Nephron progenitor cell (in vitro differentiated cells): ENCODE measurements at regions not wholly inside any gene's neighbourhood (a gene's known extent, or its start where the extent isn't known, plus 50 kb on each side); places are given as distances from the start of the nearest gene placed in this dataset.

Experiments
- DNase-seq: peaks from one replicate; pipeline ENCODE4 v3.0.0; 2021
- H3K27ac Mint-ChIP-seq: 2 replicates; pipeline ENCODE4 v1.8.0; 2021; ENCODE audit warnings: mild to moderate bottlenecking, moderate library complexity, mixed read lengths
- H3K27me3 Mint-ChIP-seq: 2 replicates; pipeline ENCODE4 v1.8.0; 2021; ENCODE audit warnings: mild to moderate bottlenecking, low read depth, mixed read lengths; ENCODE audit not compliant: poor library complexity
- H3K36me3 Mint-ChIP-seq: 2 replicates; pipeline ENCODE4 v1.8.0; 2021; ENCODE audit warnings: low read depth, mixed read lengths
- H3K4me1 Mint-ChIP-seq: 2 replicates; pipeline ENCODE4 v1.8.0; 2021; ENCODE audit warnings: mixed read lengths
- H3K4me3 Mint-ChIP-seq: 2 replicates; pipeline ENCODE4 v1.8.0; 2021; ENCODE audit warnings: mild to moderate bottlenecking, moderate library complexity, mixed read lengths
- H3K9me3 Mint-ChIP-seq: 2 replicates; pipeline ENCODE4 v1.8.0; 2021; ENCODE audit warnings: mild to moderate bottlenecking, moderate library complexity, mixed read lengths
- CTCF ChIP-seq: fragments of 200-600 bp; sonication (generic); IDR thresholded peaks from 2 replicates; pipeline ENCODE4 v1.5.0; 2021; ENCODE audit warnings: antibody characterized with exemption

DNA sequence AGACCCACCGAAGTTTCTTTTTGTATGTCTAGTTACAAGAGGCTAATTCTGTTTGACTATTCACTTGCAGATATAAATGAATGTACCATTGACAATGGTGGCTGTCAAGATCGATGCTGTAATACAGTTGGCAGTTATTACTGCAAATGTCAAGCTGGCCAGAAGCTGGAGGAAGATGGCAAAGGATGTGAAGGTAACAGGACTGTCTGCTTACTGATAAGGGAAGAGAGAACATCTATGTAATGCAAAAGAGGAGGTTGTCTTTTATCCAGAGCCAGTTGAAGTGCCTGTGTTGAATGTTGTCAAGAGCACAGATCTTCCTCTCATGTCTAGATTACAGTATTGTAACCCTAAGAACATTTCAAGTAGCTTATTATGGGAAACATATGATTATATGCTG, 549.5 kb upstream of the GOLIM4 start:
- H3K27ac Mint-ChIP-seq, result no peak overlapping the region
- DNase-seq, result no peak
- no peak overlapping the region for H3K4me3 Mint-ChIP-seq
- no peaks in the 10 kb centered on the region for H3K27me3 Mint-ChIP-seq
- no peak for TF ChIP-seq CTCF
- no peaks in the 10 kb centered on the region for H3K9me3 Mint-ChIP-seq
- no peaks in the 10 kb centered on the region for H3K4me1 Mint-ChIP-seq
- no peaks in the 10 kb centered on the region for H3K36me3 Mint-ChIP-seq

DNA sequence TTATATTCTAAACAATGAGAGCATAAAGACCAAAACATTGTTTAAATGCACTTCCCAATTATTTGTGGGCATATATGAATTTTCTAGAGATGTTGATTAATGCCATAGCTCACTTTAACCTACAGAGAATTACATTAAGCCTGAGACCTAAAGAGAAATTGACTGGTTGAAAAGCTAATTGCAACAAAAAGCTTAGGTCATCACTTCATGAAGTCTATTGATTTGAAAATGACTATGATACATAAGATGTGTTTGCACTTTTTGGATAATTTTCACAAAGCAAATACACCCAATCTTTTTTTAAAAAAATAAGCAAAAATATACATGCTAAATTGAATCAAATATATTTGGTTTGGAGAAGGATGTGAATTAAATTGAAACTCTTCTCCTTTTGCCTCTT, 532.8 kb upstream of the GOLIM4 start:
- H3K9me3 Mint-ChIP-seq, result no peaks in the 10 kb centered on the region
- H3K4me3 Mint-ChIP-seq, result no peak overlapping the region
- TF ChIP-seq CTCF, result no peak
- no peak overlapping the region for H3K27ac Mint-ChIP-seq
- H3K4me1 Mint-ChIP-seq, result no peaks in the 10 kb centered on the region
- H3K36me3 Mint-ChIP-seq, result no peaks in the 10 kb centered on the region
- H3K27me3 Mint-ChIP-seq, result peaks cover 3% of the 10 kb centered on the region
- DNase-seq, result no peak

GRCh38 chr3:168625477-168625876, 529.8 kb upstream of the GOLIM4 start:
- Mint-ChIP-seq H3K27me3 (peaks cover 3% of the 10 kb centered on the region), H3K27ac (no peak overlapping the region), H3K4me3 (no peak overlapping the region), H3K4me1 (peaks cover 5% of the 10 kb centered on the region), H3K9me3 (no peaks in the 10 kb centered on the region), H3K36me3 (no peaks in the 10 kb centered on the region)
- TF ChIP-seq CTCF, result no peak
- no peak for DNase-seq

DNA sequence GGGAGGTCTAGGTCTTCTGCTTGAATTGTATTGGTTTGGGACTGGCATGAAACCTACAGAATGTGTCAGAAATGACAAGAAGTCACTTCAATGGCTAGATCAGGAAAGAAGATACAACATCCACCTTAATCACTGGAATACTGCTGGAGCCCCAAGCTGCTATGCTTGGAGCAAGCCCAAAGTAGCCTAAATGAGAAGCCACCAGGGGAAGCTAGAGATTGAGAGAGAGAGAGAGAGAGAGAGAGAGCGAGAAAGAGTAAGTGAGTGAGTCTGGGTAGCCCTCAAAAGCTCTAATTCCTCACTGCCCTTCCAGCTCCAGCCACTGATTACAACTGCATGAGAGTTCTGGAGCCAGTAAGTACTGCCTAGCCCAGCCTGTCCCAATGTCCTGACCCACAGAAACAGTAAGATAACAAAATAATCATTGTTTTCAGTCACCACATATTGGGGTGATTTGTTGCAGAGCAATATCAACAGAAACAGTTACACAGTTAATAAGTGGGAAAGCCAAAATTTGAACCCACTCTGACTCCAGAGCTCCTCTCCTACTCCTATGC, 529.2 kb upstream of the GOLIM4 start:
- Mint-ChIP-seq H3K27ac (peak overlapping the region; percentile 13), H3K4me1 (peaks cover 5% of the 10 kb centered on the region)

DNA sequence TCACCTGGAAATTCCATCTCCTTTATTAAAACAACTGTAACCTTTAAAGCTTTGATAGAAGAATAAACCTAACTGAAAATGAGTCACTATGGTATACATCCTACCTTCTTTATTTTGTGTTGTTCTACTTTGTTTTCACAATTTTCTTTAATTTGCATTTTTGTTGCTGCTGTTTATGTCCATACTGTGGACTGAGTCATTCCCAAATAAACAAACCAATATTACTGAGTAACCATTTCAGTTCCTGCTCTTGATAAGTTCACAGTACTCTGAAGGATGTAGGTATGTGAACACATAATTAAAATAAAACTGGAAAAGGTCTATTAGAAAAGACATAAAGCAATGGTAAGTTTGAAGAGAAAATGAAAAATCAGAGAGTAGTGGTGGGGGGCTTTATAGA, 528.5 kb upstream of the GOLIM4 start:
- no peaks in the 10 kb centered on the region for H3K36me3 Mint-ChIP-seq
- H3K4me3 Mint-ChIP-seq, result no peak overlapping the region
- H3K4me1 Mint-ChIP-seq, result peaks cover 6% of the 10 kb centered on the region
- no peaks in the 10 kb centered on the region for H3K9me3 Mint-ChIP-seq
- DNase-seq, result no peak
- no peak for TF ChIP-seq CTCF
- H3K27ac Mint-ChIP-seq, result no peak overlapping the region
- no peaks in the 10 kb centered on the region for H3K27me3 Mint-ChIP-seq

More for the DNA sequence above, 529.2 kb upstream of the GOLIM4 start:
- no peak for TF ChIP-seq CTCF
- Mint-ChIP-seq H3K9me3 (no peaks in the 10 kb centered on the region), H3K27me3 (no peaks in the 10 kb centered on the region), H3K4me3 (no peak overlapping the region), H3K36me3 (no peaks in the 10 kb centered on the region)
- DNase-seq, result no peak

DNA sequence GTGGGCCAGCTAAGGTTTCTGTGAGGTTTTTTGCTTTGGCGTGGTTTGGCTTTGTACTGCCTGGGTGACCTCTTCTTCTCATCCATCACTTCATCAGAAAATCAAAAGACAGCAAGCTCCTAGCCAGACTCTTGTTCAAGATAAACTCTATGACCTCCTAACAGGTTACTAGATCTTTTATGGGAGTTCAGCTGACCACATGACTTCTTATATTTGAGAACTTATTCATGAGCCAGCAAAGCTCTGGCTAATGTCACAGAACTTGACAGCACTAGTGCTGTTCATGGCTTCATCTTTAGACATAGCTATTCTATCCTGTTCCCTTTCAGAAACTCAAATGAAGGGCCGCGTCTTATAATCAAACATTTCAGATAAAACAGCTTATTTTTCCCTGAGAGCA, 527.1 kb upstream of the GOLIM4 start:
- Mint-ChIP-seq H3K36me3 (no peaks in the 10 kb centered on the region), H3K27ac (no peak overlapping the region), H3K4me3 (no peak overlapping the region), H3K27me3 (no peaks in the 10 kb centered on the region), H3K9me3 (no peaks in the 10 kb centered on the region), H3K4me1 (peaks cover 12% of the 10 kb centered on the region)
- TF ChIP-seq CTCF, result no peak
- DNase-seq, result no peak
